ENCODE measurements at regions not wholly inside any gene's neighbourhood (a gene's known extent, or its start where the extent isn't known, plus 50 kb on each side); places are given as distances from the start of the nearest gene placed in this dataset.
"Not testable (repeated sequence)": the region's sequence is repeated elsewhere in the genome, so short reads cannot be mapped to it uniquely, and the experiment has no call there.

- DNase-seq: no peak
Observed at GRCh38 chr13:110044551-110045111, 258.2 kb upstream of the IRS2 start.

DNA sequence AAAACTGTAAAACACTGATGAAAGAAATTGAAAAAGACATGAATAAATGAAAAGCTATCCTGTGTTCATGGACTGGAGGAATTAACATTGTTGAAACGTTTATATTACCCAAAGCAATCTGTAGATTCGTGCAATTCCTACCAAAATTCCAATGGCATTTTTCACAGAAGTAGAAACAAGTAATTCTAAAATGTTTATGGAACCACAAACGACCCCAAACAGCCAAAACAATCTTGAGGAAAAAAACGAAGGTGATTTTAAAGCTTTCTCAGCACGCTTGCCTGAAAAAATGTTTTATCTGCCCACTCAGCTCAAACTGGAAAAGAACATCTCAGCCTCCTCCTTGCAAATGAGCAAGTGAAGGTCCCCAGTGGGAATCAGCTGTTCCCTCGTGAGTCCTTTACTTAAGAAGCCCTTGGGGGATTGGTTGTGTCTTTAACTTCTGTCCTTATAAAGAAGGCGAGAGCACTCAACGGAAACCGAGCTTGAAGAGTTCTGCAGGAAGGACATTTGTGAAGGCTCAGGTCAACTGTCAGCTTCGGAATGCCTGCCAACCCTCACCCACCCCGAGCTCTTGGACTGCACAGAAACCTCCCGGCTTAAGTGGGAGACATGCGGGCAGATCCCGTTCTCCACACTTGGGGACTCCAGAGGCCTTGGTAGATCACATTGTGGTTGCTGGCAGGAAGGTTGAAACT, 256.0 kb upstream of the IRS2 start:
- no peak for DNase-seq

- DNase-seq: not testable (repeated sequence)
Observed at GRCh38 chr13:110041638-110042037, 255.3 kb upstream of the IRS2 start.

DNA sequence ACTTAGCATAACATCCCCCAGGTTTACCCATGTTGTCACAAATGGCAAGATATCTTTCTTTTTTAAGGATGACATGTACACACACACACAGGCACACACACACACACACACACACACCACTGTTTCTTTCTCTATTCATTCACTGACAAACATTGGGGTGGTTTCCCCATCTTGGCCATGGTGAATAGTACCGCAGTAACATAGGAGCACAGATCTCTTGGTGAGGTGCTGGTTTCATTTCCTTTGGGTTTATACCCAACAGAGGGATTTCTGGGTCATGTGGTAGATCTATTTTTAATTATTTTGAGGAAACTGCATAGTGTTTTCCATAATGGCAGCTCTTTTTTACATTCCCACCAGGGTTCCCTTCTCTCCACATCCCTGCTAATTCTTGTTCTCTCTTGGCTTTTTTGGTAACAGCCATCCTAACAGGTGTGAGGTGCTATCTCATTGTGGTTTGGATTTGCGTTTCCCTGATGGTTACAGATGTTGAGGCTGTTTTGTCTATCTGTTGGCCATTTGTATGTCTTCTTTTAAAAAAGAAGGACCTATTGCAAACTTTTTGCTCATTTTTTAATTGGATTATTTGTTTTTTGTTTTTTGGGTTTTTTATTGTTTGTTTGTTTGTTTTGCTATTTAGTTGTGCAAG, 251.7 kb upstream of the IRS2 start:
- no peak for DNase-seq

- no peak for DNase-seq
Observed at GRCh38 chr13:110036060-110036459, 249.7 kb upstream of the IRS2 start.

DNA sequence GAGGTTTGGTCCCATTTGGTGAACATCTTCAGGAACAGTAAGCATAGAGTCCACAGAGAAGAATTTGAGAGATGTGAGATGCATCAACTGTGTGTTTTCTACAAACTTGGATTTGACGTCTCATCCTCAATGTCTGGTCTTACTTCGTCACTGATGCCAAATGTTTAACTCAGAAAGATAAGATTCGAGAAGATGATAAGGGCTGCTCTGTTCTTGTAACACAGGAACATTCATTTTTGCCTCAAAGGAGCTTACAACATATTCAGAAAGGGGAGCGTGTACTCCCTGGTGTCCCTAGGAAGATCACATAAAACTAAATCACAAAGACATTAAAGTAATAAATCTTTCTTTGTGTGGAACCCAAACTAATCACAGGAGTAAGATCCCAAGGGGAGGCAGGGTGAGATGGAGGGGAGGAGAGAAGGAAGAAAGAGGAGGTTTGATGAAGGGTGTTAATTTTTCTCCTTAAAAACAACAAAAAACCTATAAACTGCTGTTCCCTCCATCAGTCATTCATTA, 247.7 kb upstream of the IRS2 start:
- no peak for DNase-seq

GRCh38 chr13:110032969-110033368, 246.6 kb upstream of the IRS2 start:
- DNase-seq: no peak

- DNase-seq: no peak
Observed at GRCh38 chr13:110030394-110030928, 244.1 kb upstream of the IRS2 start.

- no peak for DNase-seq
Observed at GRCh38 chr13:110028838-110029621, 242.6 kb upstream of the IRS2 start.

- no peak for DNase-seq
Observed at GRCh38 chr13:110028311-110028710, 241.9 kb upstream of the IRS2 start.

- no peak for DNase-seq
Observed at GRCh38 chr13:110027470-110028240, 241.3 kb upstream of the IRS2 start.

DNA sequence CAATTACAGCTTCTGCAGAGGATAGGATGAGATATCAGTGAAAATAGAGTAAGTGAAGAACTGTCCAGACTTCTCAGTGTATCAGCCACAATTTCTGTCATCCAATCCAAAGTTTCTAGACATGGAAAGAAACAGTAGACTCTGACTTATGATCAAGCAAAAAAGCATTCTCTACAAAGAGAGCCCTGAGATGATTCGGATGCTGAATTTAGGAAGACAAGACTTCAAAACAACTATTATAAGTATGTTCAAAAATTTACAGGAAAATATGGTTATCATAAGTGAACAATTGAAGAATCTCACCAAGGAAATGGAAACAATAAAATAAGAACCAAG, 238.2 kb upstream of the IRS2 start:
- DNase-seq: no peak

DNA sequence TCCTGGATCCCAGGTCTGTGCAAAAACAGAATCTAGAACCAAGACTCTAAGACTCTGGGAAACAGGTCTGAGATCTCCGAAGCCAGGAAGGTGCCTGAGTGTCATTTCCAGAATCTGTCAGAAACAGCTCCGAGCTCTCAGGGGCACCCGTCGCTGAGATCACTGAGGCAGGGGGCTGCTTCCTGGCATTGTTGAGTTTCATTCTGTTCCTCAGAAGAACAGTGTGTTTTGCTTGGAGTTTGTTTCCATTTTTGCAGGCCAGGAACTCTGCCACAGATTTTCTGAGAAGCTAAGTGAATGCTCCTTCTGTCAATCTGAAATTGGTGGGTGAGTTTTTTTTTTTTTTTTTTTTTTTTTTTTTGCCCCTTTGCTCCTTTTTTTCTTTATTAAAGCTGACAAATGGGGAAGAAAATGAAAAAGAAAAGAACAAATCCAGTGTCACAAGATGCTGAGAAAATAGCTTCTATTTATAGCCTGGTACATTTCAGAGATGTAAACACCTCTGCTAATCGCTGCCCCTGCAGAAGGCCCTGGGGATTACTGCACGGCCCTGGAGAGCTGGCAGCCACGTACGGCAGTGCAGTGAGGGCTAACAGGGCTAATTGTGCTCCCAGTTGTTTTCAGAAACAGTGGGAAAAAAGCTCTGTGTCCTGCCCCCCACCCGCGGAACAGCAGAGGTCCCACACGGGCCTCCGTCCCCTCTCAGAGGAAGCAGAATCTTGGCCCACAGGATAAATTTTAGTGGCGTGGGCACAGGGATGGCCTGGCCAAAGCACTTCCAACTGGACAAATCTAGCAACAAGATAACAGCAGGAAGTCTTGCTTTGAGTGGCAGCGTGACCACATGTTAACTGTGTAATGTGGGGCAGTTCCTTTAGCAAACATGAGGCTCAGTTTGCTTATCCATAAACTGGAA, 237.6 kb upstream of the IRS2 start:
- DNase-seq: peak in 1 of 2 donors; percentile 25

DNA sequence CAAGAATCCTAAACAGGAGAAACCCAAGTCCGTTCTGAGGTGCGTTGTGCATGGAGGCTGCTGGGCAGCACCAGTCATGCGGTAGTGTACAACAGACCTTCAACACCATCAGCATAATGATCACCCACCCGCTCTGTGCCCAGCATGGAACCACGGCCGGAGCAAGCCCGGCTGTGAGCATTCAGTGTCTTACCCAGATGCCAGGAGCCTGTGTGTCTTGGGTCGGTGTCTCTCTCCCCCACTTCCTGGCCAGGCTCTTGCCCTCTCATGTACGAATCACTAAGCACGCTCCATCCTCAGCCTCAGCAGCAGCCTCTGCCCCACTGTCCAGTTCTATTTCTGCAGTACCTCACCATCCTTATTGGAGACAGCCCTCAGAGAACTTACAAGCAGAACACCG, 231.6 kb upstream of the IRS2 start:
- DNase-seq: no peak

DNA sequence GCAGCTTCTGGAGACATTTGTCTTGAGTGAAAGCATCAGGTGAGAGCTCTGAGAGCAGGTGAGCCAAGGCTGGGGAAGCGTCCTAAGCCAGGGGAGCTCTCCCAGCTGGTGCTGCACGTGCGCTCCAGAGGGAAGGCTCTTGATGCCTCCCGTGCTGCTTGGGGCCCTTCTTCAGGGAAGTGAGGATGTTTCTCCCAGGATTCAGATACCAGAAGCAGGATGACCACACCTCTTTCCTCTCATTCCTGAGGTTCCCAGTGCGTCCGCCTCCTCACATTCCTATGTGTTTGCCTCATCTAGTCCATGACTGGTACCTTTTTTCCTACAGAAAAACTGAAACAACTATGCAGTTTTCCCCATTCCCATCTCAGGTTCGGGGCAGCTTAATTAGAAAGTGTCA, 231.0 kb upstream of the IRS2 start:
- DNase-seq: no peak

GRCh38 chr13:110015253-110015652, 228.9 kb upstream of the IRS2 start:
- DNase-seq: no peak

DNA sequence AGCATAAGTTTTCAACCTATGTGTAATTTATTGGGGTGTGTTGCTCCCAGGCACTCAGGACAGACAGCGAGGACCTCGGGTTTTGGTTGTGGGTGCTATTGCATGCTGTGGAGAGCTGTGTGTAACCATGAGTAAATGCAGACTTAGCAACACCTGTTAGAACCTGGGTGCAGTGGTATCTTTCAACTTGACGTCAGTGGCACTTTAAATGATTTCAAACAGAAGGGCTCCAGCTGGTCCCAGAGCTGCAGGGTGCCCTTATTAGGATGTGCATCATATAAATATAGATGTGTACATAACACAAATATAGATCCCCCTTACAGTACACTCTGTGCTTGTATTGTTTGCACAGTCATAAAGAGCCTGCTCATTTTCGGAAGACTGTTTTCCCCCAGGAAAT, 228.3 kb upstream of the IRS2 start:
- no peak for DNase-seq

DNA sequence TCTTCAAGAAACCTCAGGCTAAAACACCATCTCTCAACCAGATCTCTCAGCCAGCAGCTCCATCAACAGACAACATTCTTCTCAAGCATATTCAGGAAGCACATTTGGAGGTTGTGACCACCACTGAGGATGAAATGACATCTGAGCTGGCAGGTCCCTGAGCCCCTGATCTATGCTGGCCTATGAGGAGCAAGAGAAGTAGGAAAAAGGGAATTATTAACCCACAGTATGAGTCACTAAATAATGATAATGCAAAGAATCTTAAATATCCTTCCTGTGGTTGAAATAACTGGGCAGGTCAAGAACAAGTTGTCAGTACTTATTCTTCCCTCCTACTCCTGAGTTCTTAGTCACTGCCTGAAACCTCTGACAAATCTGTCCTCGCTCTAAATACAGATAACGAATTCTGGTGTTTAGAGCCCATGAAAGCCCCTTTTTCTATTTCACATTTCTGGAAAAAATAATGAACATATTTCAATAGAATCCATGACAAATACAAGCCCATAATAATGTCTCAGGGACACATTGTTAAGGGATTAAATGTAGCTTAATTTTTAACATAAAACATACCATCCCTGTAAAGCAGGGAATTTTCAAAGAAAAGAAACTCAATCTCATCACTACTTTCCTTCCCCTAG, 225.8 kb upstream of the IRS2 start:
- DNase-seq: no peak

DNA sequence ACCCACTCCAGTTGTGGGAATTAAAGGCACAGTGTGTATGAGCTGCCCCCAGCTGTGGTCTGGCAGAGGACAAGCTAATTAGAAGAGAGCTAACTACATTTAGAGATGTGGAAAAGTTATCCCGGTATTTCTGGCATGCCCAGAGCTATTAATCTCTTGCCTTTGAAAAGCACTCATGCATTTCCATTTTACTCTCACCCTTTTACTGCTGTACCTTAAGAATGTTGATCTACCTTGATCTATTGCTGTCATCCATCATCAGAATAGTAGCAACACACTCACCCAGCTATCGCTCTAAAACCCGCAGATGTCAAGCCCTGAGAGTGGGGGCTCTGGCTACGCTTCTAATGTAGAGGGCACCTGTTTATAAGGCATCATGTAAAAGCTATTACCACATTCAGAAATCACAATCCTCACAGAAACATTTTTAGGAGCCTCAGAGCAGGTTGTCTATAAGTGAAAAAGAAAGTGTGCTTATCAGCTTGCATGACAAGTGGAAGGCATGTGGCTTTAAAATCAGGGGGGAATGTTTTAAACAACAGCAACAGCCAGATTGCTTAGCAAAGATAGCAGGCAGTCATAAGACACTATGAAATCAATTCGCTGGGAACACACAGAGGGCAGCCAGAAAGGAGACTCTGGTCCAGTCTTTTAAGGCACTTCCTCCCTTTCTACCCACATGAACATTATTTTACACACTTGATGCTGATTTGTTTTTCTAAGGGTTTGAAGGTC, 224.2 kb upstream of the IRS2 start:
- no peak for DNase-seq

- DNase-seq: no peak
Observed at GRCh38 chr13:110008816-110009215, 222.4 kb upstream of the IRS2 start.
